Immature natural killer cell (primary cell): ENCODE measurements at regions not wholly inside any gene's neighbourhood (a gene's known extent, or its start where the extent isn't known, plus 50 kb on each side); places are given as distances from the start of the nearest gene placed in this dataset.
"Not testable (repeated sequence)": the region's sequence is repeated elsewhere in the genome, so short reads cannot be mapped to it uniquely, and the experiment has no call there.

Experiments
- DNase-seq, 3 donors: peaks; one replicate each; pipeline ENCODE4 v3.0.0; 2022; ENCODE audit warnings: mixed read lengths in 1 of 3
- H3K27ac Mint-ChIP-seq, 6 donors: one replicate each; pipeline ENCODE4 v1.8.0; 2020; ENCODE audit warnings: mixed read lengths in 6 of 6, mild to moderate bottlenecking in 5 of 6, inconsistent platforms in 4 of 6, moderate library complexity in 3 of 6
- H3K27me3 Mint-ChIP-seq, 3 donors: one replicate each; pipeline ENCODE4 v1.8.0; 2020 to 2021; ENCODE audit warnings: low read depth in 3 of 3, mild to moderate bottlenecking in 3 of 3, mixed read lengths in 3 of 3, moderate library complexity in 3 of 3, inconsistent platforms in 1 of 3
- H3K36me3 Mint-ChIP-seq, 3 donors: one replicate each; pipeline ENCODE4 v1.8.0; 2020; ENCODE audit warnings: mixed read lengths in 3 of 3, inconsistent platforms in 2 of 3, mild to moderate bottlenecking in 2 of 3
- H3K4me1 Mint-ChIP-seq, 2 donors: one replicate each; pipeline ENCODE4 v1.8.0; 2020; ENCODE audit warnings: inconsistent platforms in 2 of 2, mild to moderate bottlenecking in 2 of 2, mixed read lengths in 2 of 2, moderate library complexity in 1 of 2
- H3K4me3 Mint-ChIP-seq, 5 donors: one replicate each; pipeline ENCODE4 v1.8.0; 2020; ENCODE audit warnings: mild to moderate bottlenecking in 5 of 5, mixed read lengths in 5 of 5, inconsistent platforms in 3 of 5, moderate library complexity in 3 of 5
- H3K9me3 Mint-ChIP-seq, 6 donors: one replicate each; pipeline ENCODE4 v1.8.0; 2020; ENCODE audit warnings: mild to moderate bottlenecking in 6 of 6, mixed read lengths in 6 of 6, inconsistent platforms in 4 of 6, moderate library complexity in 3 of 6

- H3K4me3 Mint-ChIP-seq = no peak overlapping the region
- peaks cover 0 to 5% (median 2%) of the 10 kb centered on the region in 3 donors for H3K27me3 Mint-ChIP-seq
- peaks cover 7 to 28% (median 11%) of the 10 kb centered on the region in 6 donors for H3K9me3 Mint-ChIP-seq
- no peaks in the 10 kb centered on the region for H3K4me1 Mint-ChIP-seq
- peaks cover 0 to 3% (median 0%) of the 10 kb centered on the region in 3 donors for H3K36me3 Mint-ChIP-seq
- H3K27ac Mint-ChIP-seq = no peak overlapping the region
- DNase-seq = no peak
Measured at GRCh38 chr1:238396140-238396539, 505.4 kb upstream of the ZP4 start.

- no peaks in the 10 kb centered on the region for H3K4me1 Mint-ChIP-seq
- H3K4me3 Mint-ChIP-seq = no peak overlapping the region
- DNase-seq = no peak
- no peak overlapping the region for H3K27ac Mint-ChIP-seq
- peaks cover 0 to 4% (median 0%) of the 10 kb centered on the region in 3 donors for H3K27me3 Mint-ChIP-seq
- H3K36me3 Mint-ChIP-seq = peaks cover 0 to 3% (median 0%) of the 10 kb centered on the region in 3 donors
- H3K9me3 Mint-ChIP-seq = peaks cover 4 to 35% (median 9%) of the 10 kb centered on the region in 6 donors
Measured at GRCh38 chr1:238384381-238384780, 493.7 kb upstream of the ZP4 start.

- peaks cover 0 to 3% (median 0%) of the 10 kb centered on the region in 3 donors for H3K27me3 Mint-ChIP-seq
- H3K27ac Mint-ChIP-seq = no peak overlapping the region
- no peak overlapping the region for H3K4me3 Mint-ChIP-seq
- peaks cover 0 to 3% (median 0%) of the 10 kb centered on the region in 3 donors for H3K36me3 Mint-ChIP-seq
- no peaks in the 10 kb centered on the region for H3K4me1 Mint-ChIP-seq
- peaks cover 5 to 46% (median 18%) of the 10 kb centered on the region in 6 donors for H3K9me3 Mint-ChIP-seq
- DNase-seq = no peak
Measured at GRCh38 chr1:238380167-238380566, 489.4 kb upstream of the ZP4 start.

GRCh38 chr1:238379446-238379845 lies 488.7 kb upstream of the ZP4 start:
- H3K27ac Mint-ChIP-seq, DNase-seq, H3K27me3 Mint-ChIP-seq, H3K4me1 Mint-ChIP-seq, H3K4me3 Mint-ChIP-seq, H3K36me3 Mint-ChIP-seq: not testable (repeated sequence)
- H3K9me3 Mint-ChIP-seq = peaks cover 5 to 46% (median 18%) of the 10 kb centered on the region in 6 donors

GRCh38 chr1:238377280-238377919 lies 486.7 kb upstream of the ZP4 start:
- H3K27ac Mint-ChIP-seq = no peak overlapping the region
- peaks cover 1 to 35% (median 12%) of the 10 kb centered on the region in 6 donors for H3K9me3 Mint-ChIP-seq
- no peaks in the 10 kb centered on the region for H3K4me1 Mint-ChIP-seq
- no peak for DNase-seq
- no peaks in the 10 kb centered on the region for H3K27me3 Mint-ChIP-seq
- no peak overlapping the region for H3K4me3 Mint-ChIP-seq
- H3K36me3 Mint-ChIP-seq = no peaks in the 10 kb centered on the region

GRCh38 chr1:238370599-238370998 lies 479.9 kb upstream of the ZP4 start:
- Mint-ChIP-seq H3K27me3 (peaks cover 3 to 5% (median 3%) of the 10 kb centered on the region in 3 donors), H3K4me1 (no peaks in the 10 kb centered on the region), H3K4me3 (no peak overlapping the region), H3K36me3 (no peaks in the 10 kb centered on the region), H3K9me3 (peaks cover 7 to 32% (median 14%) of the 10 kb centered on the region in 6 donors), H3K27ac (no peak overlapping the region)
- DNase-seq = no peak

- peaks cover 0 to 4% (median 0%) of the 10 kb centered on the region in 3 donors for H3K27me3 Mint-ChIP-seq
- peaks cover 2 to 33% (median 10%) of the 10 kb centered on the region in 6 donors for H3K9me3 Mint-ChIP-seq
- H3K4me1 Mint-ChIP-seq = no peaks in the 10 kb centered on the region
- DNase-seq = no peak
- no peak overlapping the region for H3K27ac Mint-ChIP-seq
- H3K4me3 Mint-ChIP-seq = no peak overlapping the region
- no peaks in the 10 kb centered on the region for H3K36me3 Mint-ChIP-seq
Measured at GRCh38 chr1:238364214-238364892, 473.6 kb upstream of the ZP4 start.

GRCh38 chr1:238360474-238360873 lies 469.8 kb upstream of the ZP4 start:
- Mint-ChIP-seq H3K9me3 (peaks cover 0 to 26% (median 4%) of the 10 kb centered on the region in 6 donors), H3K36me3 (peaks cover 0 to 1% (median 0%) of the 10 kb centered on the region in 3 donors), H3K27ac (no peak overlapping the region), H3K4me3 (no peak overlapping the region), H3K4me1 (no peaks in the 10 kb centered on the region), H3K27me3 (peaks cover 0 to 2% (median under 1%) of the 10 kb centered on the region in 3 donors)
- DNase-seq = no peak

GRCh38 chr1:238350471-238350870 lies 459.7 kb upstream of the ZP4 start:
- H3K27ac Mint-ChIP-seq = no peak overlapping the region
- H3K9me3 Mint-ChIP-seq = peaks cover 6 to 31% (median 20%) of the 10 kb centered on the region in 6 donors
- no peaks in the 10 kb centered on the region for H3K4me1 Mint-ChIP-seq
- peaks cover 0 to 6% (median 1%) of the 10 kb centered on the region in 3 donors for H3K27me3 Mint-ChIP-seq
- H3K36me3 Mint-ChIP-seq = peaks cover 0 to 2% (median 0%) of the 10 kb centered on the region in 3 donors
- no peak overlapping the region for H3K4me3 Mint-ChIP-seq
- no peak for DNase-seq

GRCh38 chr1:238346340-238346739 lies 455.6 kb upstream of the ZP4 start:
- Mint-ChIP-seq H3K4me1 (no peaks in the 10 kb centered on the region), H3K27ac (no peak overlapping the region), H3K36me3 (no peaks in the 10 kb centered on the region), H3K4me3 (no peak overlapping the region), H3K27me3 (peaks cover 0 to 2% (median 0%) of the 10 kb centered on the region in 3 donors), H3K9me3 (peaks cover 3 to 29% (median 19%) of the 10 kb centered on the region in 6 donors)
- no peak for DNase-seq

GRCh38 chr1:238345837-238346236 lies 455.1 kb upstream of the ZP4 start:
- H3K27ac Mint-ChIP-seq = no peak overlapping the region
- H3K4me3 Mint-ChIP-seq = no peak overlapping the region
- H3K9me3 Mint-ChIP-seq = peaks cover 3 to 26% (median 17%) of the 10 kb centered on the region in 6 donors
- DNase-seq = no peak
- H3K4me1 Mint-ChIP-seq = no peaks in the 10 kb centered on the region
- peaks cover 0 to under 1% (median 0%) of the 10 kb centered on the region in 3 donors for H3K27me3 Mint-ChIP-seq
- H3K36me3 Mint-ChIP-seq = no peaks in the 10 kb centered on the region

- H3K27ac Mint-ChIP-seq = no peak overlapping the region
- no peak for DNase-seq
- peaks cover 8 to 17% (median 12%) of the 10 kb centered on the region in 6 donors for H3K9me3 Mint-ChIP-seq
- H3K4me3 Mint-ChIP-seq = no peak overlapping the region
- no peaks in the 10 kb centered on the region for H3K36me3 Mint-ChIP-seq
- no peaks in the 10 kb centered on the region for H3K4me1 Mint-ChIP-seq
- no peaks in the 10 kb centered on the region for H3K27me3 Mint-ChIP-seq
Measured at GRCh38 chr1:238343852-238344251, 453.1 kb upstream of the ZP4 start.

- Mint-ChIP-seq H3K4me1 (no peaks in the 10 kb centered on the region), H3K36me3 (peaks cover 0 to 3% (median 0%) of the 10 kb centered on the region in 3 donors), H3K4me3 (no peak overlapping the region), H3K27ac (no peak overlapping the region), H3K27me3 (no peaks in the 10 kb centered on the region), H3K9me3 (peaks cover 5 to 23% (median 13%) of the 10 kb centered on the region in 6 donors)
- no peak for DNase-seq
Measured at GRCh38 chr1:238341395-238341794, 450.7 kb upstream of the ZP4 start.

GRCh38 chr1:238340989-238341388 lies 450.3 kb upstream of the ZP4 start:
- H3K27me3 Mint-ChIP-seq = no peaks in the 10 kb centered on the region
- no peak overlapping the region for H3K27ac Mint-ChIP-seq
- H3K4me1 Mint-ChIP-seq = no peaks in the 10 kb centered on the region
- H3K36me3 Mint-ChIP-seq = peaks cover 0 to 3% (median 0%) of the 10 kb centered on the region in 3 donors
- peaks cover 5 to 25% (median 12%) of the 10 kb centered on the region in 6 donors for H3K9me3 Mint-ChIP-seq
- no peak for DNase-seq
- H3K4me3 Mint-ChIP-seq = no peak overlapping the region
